ENCODE measurements at regions not wholly inside any gene's neighbourhood (a gene's known extent, or its start where the extent isn't known, plus 50 kb on each side); places are given as distances from the start of the nearest gene placed in this dataset.
"Not testable (repeated sequence)": the region's sequence is repeated elsewhere in the genome, so short reads cannot be mapped to it uniquely, and the experiment has no call there.

GRCh38 chr6:134821928-134822864 is 127.7 kb downstream of the ALDH8A1 start:
- DNase-seq, result no peak

GRCh38 chr6:134821397-134821796 is 128.5 kb downstream of the ALDH8A1 start:
- DNase-seq, result no peak

- DNase-seq, result no peak
Measured at GRCh38 chr6:134819863-134820800, 129.8 kb downstream of the ALDH8A1 start.

- no peak for DNase-seq
Measured at GRCh38 chr6:134819236-134819635, 130.7 kb downstream of the ALDH8A1 start.

DNA sequence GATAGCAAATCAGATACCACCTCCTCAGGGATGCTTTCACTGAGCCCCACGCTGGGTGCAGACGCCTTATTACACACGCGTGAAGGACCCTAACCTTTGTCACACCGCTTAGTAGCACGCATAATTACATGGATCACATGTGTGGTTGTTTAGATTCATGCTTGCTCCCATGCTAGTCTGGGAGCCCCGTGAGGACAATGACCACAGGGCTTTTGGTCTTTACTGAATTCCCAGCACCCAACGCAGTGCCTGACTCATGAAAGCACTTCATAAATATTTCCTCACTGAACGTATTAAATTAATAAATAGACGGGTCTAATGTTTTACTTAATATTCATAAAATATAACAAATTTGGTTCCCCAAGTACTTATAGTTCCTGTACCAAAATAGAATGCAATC is 132.5 kb downstream of the ALDH8A1 start:
- DNase-seq, result no peak

DNA sequence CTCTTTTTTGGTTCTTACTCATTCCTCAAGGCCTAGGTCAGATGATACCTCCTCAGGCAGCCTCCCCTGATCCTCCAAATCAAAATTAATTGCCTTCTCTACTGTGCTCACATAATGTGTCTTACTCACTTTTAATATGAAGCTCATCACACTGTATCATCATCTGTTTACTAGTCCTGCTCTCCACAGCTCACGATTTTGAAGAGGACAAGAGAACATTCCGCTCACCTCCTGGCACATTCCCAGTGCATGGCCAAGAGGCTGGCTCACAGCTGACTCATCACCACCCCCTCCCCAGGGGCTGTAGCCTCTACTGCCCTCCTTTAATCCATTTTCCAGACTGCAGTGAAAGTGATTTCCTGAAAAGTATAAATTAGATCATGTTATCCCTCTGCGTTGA is 133.1 kb downstream of the ALDH8A1 start:
- DNase-seq, result no peak

DNA sequence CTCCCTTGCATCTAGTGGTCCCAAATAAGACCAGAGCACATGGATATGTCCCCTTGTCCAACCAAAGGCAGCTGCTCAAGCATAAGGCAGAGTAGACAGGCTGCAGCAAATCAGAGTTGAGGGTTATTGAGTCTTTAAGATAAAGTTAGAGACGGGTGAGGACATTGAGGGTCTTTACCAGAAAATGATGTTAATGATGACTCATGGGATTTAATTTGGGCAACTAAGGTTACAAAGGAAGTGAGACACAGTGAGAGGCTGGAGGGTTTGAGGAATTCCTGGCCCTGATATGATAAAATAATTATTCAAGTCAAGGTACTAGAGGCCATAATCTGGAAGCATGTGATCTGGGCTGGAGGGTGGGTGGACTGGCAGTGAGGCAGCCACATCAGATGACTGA is 133.6 kb downstream of the ALDH8A1 start:
- no peak for DNase-seq

DNA sequence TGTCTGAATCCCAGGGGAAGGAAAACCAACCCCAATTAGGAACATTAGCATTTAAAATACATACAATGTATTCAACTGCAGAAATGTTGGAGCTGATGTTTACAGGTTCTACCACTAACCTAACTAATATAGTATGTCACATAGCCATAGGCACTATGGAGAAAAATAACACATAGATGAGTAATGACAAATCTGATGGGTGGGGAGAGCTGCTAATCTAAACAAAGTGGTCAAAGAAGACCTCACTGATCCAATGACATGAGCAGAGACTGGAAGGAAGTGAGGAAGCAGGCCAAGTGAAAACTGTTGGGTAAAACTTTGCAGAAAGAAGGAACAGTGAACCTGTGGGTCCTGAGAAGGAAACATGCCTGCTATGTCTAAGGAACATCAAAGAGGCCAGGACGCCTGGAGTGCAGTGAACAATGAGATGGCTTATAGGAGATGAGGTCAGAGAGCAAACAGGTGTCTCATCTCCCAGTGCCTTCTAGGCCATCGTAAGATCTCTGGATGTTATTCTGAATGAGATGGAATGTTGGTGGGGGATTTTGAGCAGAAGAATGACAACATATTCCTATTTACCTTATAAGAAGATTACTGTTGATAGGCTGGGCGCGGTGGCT is 135.7 kb downstream of the ALDH8A1 start:
- no peak for DNase-seq

DNA sequence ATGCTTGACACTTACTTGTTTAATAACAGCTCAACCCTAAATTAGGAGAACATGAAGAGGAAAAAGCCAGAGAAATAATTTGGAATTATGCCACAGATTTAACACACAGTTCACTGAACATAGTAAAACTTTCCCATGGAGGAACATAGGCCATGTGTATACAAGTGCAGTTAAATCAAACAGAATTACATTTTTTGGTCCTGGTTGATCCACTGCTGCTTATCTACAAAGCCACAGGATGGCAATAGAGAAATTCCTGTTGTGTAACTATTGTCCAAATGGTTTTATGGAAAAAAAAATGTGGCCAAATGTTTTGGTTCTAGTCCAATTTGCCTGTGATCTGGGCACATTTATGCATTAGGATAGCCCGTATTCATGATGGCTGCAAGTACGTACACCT is 136.8 kb downstream of the ALDH8A1 start:
- DNase-seq, result no peak

- DNase-seq, result no peak
Measured at GRCh38 chr6:134810402-134810801, 139.5 kb downstream of the ALDH8A1 start.

DNA sequence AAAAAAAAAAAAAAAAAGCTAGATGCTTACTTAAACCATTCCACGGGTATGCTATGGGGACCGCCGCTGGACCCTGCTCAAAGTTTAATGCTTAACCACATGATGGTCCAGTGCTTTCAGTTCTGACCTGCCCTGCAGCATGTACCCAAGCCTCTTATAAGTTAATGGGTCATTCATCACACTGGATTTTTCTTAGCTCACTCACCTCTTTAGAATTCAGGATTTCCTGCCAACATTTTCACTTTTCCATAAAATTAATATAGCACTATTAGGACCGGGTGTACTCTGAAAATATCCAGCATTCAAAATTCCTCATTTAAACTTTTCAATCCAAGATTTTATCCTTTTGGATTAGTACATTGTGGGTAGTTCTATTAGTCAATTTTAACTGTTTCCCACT is 140.8 kb downstream of the ALDH8A1 start:
- DNase-seq, result no peak

DNA sequence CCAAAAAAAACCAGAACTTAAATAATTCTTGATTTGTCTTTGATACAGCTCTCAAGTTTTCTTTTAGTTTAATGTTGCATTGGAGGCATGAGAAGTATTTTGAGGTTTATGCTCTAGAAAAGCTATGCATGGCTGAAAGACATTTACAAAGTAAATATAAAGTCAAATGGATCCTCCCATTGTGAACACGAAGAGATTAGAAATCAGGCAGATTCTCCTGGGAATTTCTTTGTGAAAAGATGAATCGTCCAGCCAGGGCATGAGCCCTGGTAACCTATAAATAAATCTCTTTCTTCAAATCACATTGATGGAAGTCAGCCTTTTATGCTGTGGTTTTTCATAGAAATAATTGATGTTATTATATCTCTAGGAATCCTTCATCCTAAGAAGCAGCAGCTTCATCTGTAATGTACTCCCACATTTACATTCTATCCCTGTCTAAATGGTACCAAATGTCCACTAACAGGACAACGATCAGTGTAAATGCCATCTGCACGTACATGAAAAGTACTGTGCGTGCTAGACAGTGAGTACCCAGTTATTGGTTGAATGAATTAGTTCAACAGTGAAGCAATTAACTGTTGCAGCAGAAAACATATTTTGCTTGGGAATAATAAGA is 143.6 kb downstream of the ALDH8A1 start:
- no peak for DNase-seq

GRCh38 chr6:134805168-134805567 is 144.7 kb downstream of the ALDH8A1 start:
- DNase-seq, result no peak

- not testable (repeated sequence) for DNase-seq
Measured at GRCh38 chr6:134804311-134804710, 145.6 kb downstream of the ALDH8A1 start.

GRCh38 chr6:134802426-134803058 is 147.4 kb downstream of the ALDH8A1 start:
- no peak for DNase-seq

- no peak for DNase-seq
Measured at GRCh38 chr6:134797400-134798113, 152.3 kb downstream of the ALDH8A1 start.

DNA sequence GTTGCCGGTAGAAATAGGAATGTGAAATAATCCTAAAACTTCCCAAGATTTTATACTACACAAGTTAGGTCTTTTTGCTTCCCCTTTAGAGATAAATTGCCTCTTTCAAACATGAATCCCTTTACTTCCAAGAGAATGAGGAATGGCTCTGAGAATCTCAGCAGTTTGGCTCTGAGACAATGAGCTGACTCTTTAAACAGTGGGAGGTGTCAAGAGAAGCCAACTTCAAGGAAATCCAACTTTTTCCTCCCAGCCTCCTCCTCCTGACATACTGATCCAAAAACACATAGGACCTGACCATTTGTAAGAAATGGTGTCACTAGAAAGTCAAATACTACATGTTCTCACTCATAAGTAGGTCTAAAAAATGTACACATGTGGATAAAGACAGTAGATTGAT is 154.2 kb downstream of the ALDH8A1 start:
- no peak for DNase-seq

DNA sequence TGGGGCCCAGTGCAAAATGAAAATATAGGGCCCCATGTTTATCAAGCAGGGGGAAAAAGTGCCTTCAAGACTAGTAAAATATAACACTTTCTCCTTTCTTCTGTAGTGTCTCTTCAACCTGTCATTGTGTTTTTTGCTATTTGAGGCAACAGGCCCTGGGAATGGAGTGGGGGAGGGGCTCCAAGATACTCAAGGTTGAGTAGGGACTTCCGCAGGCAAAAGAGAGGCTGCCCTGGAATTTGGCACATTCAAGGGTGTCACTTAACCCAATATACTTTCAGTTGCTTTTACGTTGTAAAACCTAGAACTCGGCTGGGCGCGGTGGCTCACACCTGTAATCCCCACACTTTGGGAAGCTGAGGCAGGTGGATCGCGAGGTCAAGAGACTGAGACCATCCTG is 154.9 kb downstream of the ALDH8A1 start:
- no peak for DNase-seq

GRCh38 chr6:134791243-134791843 is 158.6 kb downstream of the ALDH8A1 start:
- DNase-seq, result not testable (repeated sequence)

DNA sequence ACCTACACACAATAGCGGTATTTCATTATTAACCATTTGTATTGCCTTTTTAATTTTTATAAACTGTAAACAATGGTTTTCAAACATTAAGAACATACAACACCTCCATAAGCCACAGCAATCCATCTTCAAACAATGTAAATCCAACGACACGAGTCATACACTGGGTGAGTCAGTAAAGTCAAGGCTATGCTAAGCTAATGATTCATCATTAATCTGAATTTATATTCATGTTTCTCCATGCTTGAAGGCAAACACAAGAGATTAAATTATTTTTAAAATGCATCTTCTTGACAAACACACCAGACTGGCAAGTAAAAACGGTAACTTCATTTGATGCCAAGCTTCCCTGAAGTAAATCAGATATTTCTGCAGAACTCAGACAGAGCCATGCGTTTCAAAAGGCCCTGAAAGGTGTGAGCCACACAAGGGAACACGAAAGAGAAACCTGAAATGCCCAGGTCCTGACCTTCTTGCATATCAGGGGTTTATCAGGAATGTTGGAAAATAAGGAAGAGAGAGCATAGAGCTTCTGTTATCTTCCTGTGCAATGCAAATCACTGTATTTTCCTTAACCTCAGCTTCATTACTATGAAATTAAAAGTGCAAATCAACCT is 162.5 kb downstream of the ALDH8A1 start:
- DNase-seq, result no peak

DNA sequence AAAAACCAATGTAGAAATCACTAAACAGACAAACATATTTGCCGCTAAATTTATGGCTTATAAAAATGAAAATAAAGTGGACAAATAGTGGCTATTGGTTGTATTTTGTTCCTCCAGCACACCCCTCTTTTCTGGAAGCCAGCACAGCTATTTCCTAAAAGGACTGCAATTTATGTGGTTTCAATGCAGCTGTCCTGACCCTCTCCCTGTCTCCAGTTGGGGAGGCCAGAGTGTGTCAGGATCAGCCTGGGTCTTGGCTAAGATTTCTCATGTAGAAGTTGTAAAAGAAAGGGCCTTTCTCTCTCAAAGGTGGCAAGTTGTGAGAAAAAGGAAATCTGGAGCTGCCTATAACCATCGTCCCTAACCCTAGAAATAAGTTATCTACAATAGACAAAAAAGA is 165.6 kb downstream of the ALDH8A1 start:
- DNase-seq, result no peak
